Stimulated activated CD4-positive, alpha-beta T cell treated with anti-CD3 and anti-CD28 coated beads, Interleukin-12 subunit alpha, Interleukin-12 subunit beta, amount 100 ng/mL, for 48 hours (primary cell): ENCODE measurements at regions not wholly inside any gene's neighbourhood (a gene's known extent, or its start where the extent isn't known, plus 50 kb on each side); places are given as distances from the start of the nearest gene placed in this dataset.

ENCODE experiments used
- DNase-seq, 3 donors: peaks; one replicate each; pipeline ENCODE4 v3.0.0-alpha.2; 2020; ENCODE audit warnings: low read depth in 2 of 3, low spot score in 1 of 3

DNA sequence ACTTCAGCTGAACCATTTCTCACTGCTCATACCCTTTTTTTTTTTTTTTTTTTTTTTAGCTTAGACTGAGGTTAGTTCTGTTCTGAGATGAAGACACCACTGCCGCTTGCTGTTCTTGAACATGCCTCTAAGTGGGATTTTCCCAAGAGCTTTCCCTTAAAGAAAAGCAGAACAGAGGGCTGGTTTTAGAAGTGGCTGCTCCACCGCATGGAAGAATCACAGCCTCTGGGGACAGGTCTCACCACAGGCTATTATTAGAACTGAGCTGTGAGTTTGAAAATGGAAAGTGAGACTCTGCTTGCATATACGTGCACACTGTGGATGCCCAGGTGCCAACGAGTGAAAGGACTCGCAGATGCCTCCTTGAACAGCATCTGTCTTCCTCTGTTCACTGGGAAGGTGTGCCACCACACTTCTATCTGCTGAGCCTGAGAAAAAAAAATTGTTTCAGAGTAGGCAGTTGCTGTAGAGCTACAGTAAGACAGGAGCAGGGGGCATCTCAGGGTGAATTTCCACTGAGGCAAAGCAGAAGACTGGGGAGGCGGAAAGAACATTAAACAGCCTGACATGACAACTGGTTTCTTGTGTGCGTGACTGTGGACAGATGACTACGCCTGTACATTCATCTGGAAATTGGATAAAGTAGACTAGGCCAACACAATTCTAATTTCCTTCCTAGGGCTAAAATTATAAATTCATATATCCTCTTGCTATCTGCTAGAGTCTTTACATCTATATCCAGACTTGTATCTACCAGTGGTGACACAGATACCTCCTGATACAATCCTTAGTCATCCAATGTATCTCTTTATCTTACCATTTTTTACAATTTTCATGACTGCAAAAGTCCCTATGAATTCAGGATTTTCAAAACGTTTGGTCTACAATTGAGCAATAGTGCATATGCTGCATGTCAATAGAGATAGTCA lies 1045.7 kb upstream of the CELF4 start:
- DNase-seq = peak in 1 of 3 donors; percentile 19

DNA sequence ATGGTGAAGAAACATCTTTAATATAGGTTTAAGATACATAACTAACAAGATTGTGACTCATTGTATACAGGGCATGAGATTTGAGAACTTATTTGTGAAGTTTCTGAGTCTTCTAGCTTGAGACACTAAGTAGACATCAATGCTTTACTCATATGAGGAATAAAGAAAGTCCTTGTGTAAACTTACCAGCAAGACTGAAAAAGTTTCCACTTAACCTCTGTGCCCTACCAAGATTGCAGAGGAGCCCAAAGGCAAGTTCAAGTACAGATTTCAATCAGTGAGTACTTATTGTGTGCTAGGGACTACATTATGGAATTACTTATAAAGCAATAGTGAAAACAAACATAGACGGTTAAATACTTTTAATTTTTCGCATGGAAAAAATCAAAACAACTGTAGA lies 1041.2 kb upstream of the CELF4 start:
- no peak for DNase-seq

DNA sequence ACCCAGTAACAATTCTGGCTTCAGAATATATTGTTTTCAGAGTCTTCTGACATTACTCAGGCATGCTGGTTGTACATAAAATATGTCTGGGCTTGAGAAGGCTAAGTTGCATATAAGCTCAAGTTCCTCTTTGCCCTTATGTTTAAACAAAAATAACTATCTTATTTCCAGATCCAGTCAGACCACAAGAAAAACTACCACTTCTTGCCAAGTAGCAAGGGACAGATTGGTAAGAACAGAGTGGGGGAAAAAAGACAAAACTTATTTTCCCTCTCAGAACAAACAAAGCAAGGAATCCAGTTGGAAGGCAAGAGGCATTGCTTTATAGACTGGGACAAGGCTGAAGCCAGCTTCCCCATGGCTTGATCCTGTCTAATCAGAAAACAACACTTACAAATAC lies 1036.7 kb upstream of the CELF4 start:
- DNase-seq = no peak

DNA sequence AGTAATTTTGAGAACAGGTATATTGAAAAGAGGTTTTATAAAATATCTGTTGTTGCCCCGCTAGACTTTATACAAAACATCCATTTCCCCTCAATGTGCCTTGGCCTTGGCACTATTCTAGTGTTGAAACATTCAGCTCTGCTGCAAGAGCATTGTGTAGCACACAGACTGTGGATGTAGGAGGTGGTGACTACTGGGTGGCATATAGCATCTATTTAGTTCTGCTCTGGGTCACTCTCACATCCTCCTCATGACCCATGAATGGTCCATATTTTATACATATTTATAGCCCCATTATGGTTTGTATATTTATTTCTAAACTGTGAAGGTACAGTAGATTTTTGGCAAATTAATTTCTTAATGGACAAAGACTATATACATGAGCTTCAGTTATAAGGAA lies 1022.0 kb upstream of the CELF4 start:
- no peak for DNase-seq

DNA sequence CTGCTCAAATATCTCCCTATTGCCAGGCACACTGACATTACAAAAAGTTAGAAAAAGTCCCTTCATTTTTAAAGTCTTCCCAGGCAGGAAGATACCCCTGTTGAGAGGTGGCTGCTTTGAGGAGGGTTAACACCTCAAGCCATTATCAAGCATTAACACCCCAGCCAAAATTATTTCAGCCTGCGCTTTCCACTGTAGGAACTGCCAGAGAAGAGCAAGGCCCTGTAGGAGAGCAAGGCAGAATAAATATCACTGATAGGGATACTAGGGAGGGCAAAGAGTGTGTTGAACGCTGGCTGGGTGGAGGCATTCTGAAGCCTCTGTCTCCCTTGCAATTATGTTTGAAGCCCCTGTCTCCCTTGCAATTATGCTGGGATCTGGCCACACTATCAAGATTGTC lies 1020.7 kb upstream of the CELF4 start:
- DNase-seq = no peak

DNA sequence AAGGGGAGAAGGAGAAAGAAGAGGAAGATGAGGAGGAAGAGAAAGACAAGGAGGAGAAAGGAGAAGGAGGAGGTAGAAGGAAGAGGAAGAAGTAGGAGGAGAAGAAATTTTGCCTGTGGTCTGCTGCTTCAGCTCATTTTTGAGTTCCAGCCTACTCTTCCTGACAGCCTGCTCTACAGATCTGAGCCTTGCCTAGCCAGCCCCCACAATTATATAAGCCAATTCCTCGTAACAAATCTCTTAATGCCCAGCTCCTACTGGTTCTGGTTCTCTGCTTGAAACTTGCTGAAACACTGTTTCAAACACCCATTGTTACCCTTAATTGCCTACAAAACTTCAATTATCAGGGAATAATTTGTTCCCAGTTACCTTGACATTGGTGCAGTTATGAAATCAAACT lies 1014.2 kb upstream of the CELF4 start:
- DNase-seq = no peak

DNA sequence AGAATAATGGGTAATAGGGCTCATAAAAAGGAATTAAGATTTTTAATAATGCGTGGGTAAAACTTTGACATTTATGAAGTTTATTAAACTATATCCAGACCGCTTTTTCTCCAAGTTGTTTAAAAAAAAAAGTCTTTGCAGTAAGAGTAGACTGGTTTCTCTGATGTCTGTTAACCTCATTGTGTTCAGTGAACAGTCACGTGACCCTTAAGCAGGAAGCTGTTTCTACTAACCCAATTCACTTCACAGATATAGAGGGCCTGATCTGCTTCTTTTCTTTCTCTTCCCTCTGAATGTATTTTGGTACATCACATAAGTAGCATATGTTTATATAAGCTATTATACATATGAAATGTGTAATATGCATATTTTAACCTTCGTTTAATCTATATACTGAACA lies 1011.3 kb upstream of the CELF4 start:
- DNase-seq = no peak

DNA sequence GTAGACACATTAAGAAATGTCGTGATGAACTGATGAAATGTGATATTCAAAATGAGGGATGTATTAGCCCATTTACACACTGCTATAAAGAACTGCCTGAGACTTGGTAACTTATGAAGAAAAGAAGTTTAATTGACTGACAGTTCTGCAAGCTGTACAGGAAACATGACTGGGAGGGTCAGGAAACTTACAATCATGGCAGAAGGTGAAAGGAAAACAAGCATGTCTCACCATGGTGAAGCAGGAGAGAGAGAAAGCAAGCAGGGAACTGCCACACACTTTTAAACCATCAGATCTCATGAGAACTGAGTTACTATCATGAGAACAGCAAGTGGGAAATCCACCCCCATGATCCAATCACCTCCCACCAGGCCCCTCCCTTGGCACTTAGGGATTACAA lies 1010.8 kb upstream of the CELF4 start:
- DNase-seq = no peak

DNA sequence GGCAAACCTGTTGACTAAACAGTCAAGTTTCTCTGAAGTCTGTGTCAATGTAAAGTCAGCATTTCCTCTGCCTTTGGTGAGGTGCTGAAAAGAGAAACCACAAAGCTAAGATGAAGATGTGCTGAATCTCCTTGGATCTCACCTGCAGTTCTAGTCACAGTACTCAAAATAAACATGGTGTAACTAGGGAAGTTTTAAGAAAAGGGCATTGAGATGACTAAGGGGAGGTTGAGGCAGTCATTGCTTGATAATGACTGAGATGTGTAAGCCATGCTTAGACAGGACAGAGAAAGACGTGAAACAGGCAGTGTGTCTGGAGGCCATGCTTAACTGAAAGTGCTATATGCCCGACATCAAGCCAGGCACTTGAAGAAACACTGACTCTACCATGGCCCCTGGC lies 1010.0 kb upstream of the CELF4 start:
- DNase-seq = no peak

DNA sequence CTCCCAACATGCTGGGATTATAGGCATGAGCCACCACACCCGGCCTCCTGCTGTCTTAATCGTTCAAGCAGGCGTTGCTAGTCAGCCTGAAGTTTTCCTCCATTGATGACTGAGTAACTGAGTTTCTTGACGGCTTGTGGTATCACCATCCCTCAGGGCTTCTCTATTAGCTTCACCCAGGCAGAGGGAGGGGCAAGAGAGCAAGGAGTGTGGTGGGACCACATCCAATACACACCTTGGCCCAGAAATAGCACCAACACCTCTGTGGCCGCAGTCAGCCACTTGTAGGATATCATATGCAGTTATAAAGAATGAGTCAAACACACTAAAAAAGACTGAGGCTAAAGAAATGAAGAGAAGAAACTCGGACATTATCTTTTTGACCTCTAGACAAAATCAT lies 1009.4 kb upstream of the CELF4 start:
- no peak for DNase-seq

DNA sequence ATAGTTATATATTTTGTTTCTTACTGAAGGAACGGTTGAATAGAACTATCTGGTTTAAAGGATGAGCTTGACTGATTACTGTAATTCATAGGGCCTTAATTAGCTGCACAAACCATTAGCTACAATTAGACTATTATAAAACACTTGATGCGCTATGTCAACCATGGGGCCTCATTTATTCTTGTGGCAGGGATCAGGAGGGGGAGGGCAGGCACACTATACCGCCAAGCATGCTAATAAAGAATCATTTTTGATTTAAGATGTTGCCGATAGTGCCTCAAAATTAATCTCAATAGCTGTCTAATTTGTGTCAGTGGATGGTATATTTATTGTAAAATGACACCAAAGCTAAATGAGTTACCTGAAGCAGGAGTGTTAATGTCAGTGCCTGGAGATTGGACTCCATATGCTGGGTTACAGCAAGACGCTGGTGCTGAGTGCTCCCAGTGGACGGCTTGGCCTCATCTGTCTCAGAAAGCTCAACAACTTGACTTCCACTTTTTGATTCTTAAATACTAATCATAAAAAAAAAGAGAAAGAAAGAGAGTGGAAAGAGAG lies 1007.0 kb upstream of the CELF4 start:
- DNase-seq = no peak

DNA sequence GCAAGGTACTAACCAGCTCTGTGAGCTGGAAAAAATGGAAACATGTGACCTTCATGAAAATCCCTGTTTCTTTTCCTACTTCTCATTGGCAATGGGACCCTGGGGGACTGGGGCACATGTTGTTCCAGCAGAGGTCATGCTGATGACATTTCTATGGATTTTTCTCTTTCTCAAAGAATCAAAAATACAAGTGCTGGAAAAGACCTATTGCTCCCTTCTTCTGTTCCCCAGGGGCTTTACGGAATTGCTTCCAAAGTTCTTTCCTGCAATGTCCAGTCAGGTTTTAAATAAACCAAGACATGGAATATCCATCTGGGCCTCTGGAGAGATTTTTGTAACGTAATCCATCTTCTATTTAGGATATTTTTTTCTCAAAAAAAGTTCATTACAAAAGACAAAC lies 1006.1 kb upstream of the CELF4 start:
- no peak for DNase-seq

DNA sequence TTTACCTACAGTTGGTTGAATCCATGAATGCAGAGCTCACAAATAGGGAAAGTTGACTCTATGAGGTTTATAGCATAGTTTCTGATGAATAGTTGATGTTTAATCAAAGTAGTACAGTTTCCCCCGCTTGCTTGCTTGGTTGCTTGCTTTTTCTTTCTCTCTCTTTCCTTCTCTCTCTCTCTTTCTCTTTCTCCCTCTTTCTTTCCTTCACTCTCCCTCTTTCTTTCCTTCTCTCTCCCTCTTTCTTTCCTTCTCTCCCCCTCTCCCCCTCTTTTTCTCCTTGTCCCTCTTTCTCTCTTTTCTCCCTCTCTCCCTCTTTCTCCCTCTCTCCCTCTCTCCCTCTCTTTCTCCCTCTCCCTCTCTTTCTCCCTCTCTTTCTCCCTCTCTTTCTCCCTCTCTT lies 999.9 kb upstream of the CELF4 start:
- DNase-seq = no peak

DNA sequence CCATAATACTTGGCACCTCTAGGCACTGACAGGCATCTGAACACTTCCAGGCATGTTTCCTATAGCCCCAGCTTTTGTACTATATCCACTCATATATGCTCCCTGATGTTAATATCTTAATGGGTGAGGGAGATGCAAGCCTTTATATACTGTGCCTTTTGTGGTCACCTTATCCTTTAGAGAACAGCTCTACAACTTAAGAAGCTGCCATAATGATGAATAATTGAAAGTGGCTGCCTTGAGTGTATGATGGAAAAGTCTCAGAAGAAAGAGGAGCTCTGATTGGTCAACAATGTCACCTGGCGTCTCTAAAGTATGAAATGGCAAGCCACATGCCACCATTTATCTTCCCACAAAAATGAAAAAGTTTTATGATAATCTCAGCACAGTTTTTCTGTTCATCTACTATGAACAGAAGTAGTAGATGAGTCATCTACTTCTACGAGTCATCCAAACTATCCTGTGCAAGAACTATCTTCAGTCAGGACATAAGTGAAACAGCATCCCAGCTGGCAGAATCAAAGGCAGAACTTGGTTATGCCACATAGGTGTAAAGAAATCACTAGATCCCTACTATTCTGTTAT lies 997.9 kb upstream of the CELF4 start:
- DNase-seq = no peak

DNA sequence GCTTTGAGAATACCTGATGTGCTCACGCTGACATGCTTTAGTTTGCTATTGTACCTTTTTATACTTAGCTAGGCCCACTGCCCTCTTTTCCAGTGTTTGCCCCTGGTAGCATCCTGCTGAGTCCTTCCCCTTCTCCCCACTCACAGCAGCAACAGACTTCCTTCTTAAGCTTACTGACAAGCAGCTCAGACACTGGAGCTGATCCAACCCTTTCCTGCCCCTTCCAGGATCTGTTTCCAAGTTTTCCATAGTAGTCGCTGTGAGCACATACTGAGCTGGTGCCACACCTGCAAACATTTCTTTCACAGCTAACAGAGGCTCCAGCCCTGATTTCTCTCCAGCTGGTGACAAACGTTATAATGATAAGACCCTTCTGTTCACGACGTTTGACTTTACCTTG lies 991.4 kb upstream of the CELF4 start:
- no peak for DNase-seq

DNA sequence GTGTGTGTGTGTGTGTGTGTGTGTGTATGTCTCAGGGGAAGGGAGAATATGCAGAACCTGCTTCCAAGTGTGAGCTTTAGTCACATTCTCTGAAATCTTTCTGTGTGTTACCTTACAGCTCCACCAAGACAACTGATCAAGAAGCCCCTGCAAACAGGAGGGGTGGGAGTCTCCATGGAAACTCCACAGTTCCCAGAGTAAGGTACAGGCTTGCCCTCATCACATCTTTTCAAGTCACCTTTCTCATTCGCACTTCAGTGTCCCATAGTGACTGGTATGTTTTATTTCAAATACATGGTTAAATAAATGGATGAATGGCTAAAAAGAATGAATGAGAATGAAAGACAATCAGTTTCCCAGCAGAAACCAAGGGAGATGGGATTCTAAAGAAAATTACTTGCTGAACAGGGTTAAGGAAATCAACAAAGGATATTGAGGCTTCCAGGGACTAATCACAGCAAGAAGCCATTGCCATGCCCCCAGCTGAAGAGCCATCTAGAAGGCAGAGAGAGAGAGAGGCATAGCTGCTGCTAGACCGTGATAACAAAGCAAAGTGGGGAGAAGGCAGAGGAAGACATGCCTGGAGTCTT lies 987.2 kb upstream of the CELF4 start:
- DNase-seq = no peak

DNA sequence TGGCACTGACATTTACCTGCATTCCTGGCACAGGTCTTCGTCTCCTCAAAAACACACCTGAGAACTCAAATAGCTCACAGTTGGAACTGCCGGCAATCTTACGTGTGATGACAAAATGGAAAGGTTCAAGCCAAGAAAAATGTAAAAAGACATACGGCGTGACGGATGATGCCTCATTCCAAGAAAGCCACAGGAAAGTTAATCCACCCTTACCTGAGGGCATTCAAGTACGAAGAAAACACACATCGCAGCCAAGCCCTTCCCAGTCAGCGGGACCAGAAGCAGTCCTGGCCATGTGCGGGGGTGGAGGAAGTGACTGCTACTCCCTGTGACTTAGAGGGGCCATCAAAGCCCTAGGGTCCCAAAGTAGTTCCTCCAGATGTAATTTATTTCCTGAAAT lies 986.3 kb upstream of the CELF4 start:
- DNase-seq = no peak

DNA sequence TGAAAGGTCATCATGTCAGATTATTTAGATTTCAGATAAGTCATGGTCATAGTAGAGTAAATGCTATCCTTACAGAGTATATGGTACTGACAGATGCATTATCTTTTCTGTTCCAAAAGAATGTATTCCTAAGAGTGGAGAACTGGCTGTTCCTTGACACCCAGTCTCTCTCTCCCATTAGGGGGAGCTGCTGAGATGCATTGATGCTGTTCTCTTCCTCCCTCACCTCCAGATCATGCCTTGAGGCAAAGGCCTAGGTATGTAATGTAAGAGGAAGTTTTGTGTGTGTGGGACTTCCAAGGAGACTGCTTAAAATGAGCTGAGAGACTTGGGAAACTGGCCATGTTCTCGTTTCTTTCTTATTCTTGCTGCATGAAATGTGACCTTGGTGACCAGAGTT lies 979.5 kb upstream of the CELF4 start:
- DNase-seq = no peak

DNA sequence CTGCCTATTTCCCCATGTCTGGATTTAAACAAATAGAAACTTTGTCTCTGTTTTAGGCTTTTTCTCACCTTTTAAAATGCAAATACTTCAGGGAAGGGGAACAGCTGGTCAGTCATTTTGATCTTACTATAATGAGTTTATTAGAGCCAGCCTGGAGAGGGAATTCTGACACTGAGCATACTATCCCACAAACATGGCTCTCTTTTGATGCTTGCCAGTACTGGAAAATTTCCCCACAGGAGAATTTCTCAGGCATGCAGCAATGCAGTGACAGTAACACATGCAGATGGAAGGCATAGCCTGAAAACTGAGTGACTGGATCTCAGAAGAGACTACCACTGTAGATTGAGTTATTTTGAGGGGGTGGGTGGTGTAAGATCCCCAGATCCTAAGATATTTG lies 974.3 kb upstream of the CELF4 start:
- DNase-seq = no peak

DNA sequence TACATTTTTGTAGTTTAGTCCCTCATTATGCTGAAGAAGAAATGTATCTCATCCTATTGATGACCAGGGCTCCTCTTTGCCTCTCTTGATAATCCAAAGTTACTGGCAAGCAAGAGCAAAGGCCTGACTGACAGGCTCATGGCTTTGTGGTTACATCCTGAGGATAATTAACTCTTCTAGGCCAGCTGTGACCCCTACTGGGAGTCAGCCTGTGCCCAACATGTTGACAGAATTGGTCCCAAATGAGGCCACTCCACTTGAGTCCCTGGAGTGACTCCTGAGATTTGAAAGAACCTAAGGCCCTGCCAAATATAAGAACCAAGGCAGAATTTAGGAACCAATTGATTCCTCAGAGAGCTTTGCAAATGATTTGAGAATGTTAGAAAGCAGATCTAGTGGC lies 973.8 kb upstream of the CELF4 start:
- no peak for DNase-seq

DNA sequence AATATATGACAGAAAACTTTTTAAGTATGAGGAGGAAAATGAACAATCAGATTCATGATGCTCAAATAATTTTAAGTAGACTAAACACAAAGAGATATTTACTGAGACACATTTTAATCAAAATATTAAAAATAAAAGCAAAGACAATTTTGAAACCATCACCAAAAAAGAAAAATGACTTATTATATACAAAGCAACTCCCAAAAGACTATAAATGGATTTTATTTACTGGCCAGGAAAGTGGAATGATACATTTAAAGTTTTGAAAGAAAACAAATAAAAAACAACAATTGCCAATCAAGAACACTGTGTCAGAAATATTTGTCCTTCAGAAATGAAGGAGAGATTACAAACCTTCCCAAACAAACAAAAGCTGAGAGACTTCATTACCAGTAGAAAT lies 968.5 kb upstream of the CELF4 start:
- DNase-seq = no peak

DNA sequence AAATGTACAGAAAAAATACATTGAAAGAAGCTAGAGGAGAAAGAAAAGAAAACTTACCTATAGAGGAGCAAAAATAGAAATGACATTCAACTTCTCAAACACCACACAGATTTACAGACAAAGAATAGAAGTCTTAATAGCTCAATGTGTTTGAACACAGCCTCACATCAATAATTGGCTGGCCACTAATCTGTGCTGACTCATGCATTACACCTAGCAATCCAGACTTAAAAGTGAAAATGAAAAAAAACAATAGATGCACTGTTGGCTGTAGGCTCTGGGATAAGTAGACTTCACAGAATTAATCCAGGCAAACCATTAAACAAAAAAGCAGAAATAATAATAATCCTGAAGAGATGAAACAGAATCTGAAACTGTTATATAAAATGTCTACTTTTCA lies 961.3 kb upstream of the CELF4 start:
- DNase-seq = no peak
